GM12878 (cell line): ENCODE measurements at regions not wholly inside any gene's neighbourhood (a gene's known extent, or its start where the extent isn't known, plus 50 kb on each side); places are given as distances from the start of the nearest gene placed in this dataset.

Experiments used
- ATAC-seq: fragments of 200-7000 bp; cut with Tn5 transposase; 3 replicates; pipeline ENCODE4 v1.9.1; 2020; ENCODE audit warnings: mild to moderate bottlenecking, moderate library complexity
- BruUV-seq: library from RNA; stranded (reverse); fragments of 400-500 nt; replicated peaks from 2 replicates; lab custom pipeline; 2021; lab: Mats Ljungman, UMichigan
- CTCF ChIA-PET: fragments of 300-600 bp; sonication (Branson Sonifier 250); formaldehyde crosslinking; extraction: SDS; loops from one replicate; lab custom pipeline; 2021; ENCODE audit warnings: inconsistent platforms; lab: Yijun Ruan, JAX
- POLR2A ChIA-PET: fragments of 350-600 bp; formaldehyde crosslinking; extraction: SDS; loops from one replicate; lab custom pipeline; 2021; ENCODE audit warnings: inconsistent platforms; lab: Charles Lee
- RAD21 ChIA-PET: fragments of 300-600 bp; sonication (Branson Sonifier 250); formaldehyde crosslinking; loops from one replicate; lab custom pipeline; 2023; ENCODE audit warnings: antibody characterized with exemption; ENCODE audit not compliant: unreplicated experiment; lab: Charles Lee
- SMC1A ChIA-PET: fragments of 300-600 bp; sonication (Branson Sonifier 250); formaldehyde crosslinking; loops from one replicate; lab custom pipeline; 2023; ENCODE audit not compliant: unreplicated experiment, uncharacterized antibody; lab: Charles Lee
- DNase-seq: peaks from one replicate; pipeline ENCODE4 v3.0.0-alpha.2; 2011; ENCODE audit warnings: low read depth, low spot score
- FAIRE-seq: peaks from 3 replicates; lab custom pipeline; 2011; peaks lifted over from hg19 to GRCh38; lab: Jason Lieb, UNC
- H2AFZ ChIP-seq: 2 replicates; pipeline ENCODE4 v1.6.0; 2011; ENCODE audit warnings: low read depth, low read length, control low read depth; ENCODE audit not compliant: control insufficient read depth
- H3K27ac ChIP-seq: 2 replicates; pipeline ENCODE4 v1.5.1; 2011; ENCODE audit warnings: control low read depth; ENCODE audit not compliant: control insufficient read depth, insufficient read depth
- H3K27me3 ChIP-seq, 2 experiments: replicated peaks in 1 of 2; 2 replicates each; pipeline versions ENCODE4 v1.6.0 to v1.6.1; 2011; ENCODE audit warnings: low read length in 1 of 2; ENCODE audit not compliant: control insufficient read depth in 2 of 2, insufficient read depth in 2 of 2
- H3K36me3 ChIP-seq, 2 experiments: 2 replicates each; pipeline ENCODE4 v1.5.1; 2011; ENCODE audit warnings: low read length in 1 of 2; ENCODE audit not compliant: control insufficient read depth in 2 of 2, insufficient read depth in 2 of 2
- H3K4me1 ChIP-seq: 2 replicates; pipeline ENCODE4 v1.6.1; 2011; ENCODE audit warnings: mild to moderate bottlenecking, low read length, moderate library complexity, mixed read lengths; ENCODE audit not compliant: control insufficient read depth, insufficient read depth
- H3K4me2 ChIP-seq: 2 replicates; pipeline ENCODE4 v1.6.0; 2011; ENCODE audit warnings: control low read depth; ENCODE audit not compliant: control insufficient read depth, insufficient read depth
- H3K4me3 ChIP-seq: fragments of 200-600 bp; sonication (generic); 2 replicates; pipeline ENCODE4 v1.5.1; 2016
- H3K79me2 ChIP-seq: 2 replicates; pipeline ENCODE4 v1.6.0; 2011; ENCODE audit warnings: low read length; ENCODE audit not compliant: control insufficient read depth, insufficient read depth
- H3K9ac ChIP-seq: 2 replicates; pipeline ENCODE4 v1.8.0; 2011; ENCODE audit warnings: low read length, control low read depth, mixed read lengths; ENCODE audit not compliant: control insufficient read depth, insufficient read depth
- H3K9me3 ChIP-seq: replicated peaks from 3 replicates; pipeline ENCODE4 v1.5.1; 2011; ENCODE audit warnings: mild to moderate bottlenecking, low read length; ENCODE audit not compliant: control insufficient read depth, insufficient read depth
- H4K20me1 ChIP-seq: 2 replicates; pipeline ENCODE4 v1.6.0; 2011; ENCODE audit not compliant: control insufficient read depth, insufficient read depth
- CREB1 ChIP-seq: IDR thresholded peaks from 2 replicates; pipeline ENCODE4 v1.6.1; 2012; ENCODE audit warnings: low read depth, mild to moderate bottlenecking, inconsistent platforms
- IKZF1 ChIP-seq: fragments of 450-650 bp; conservative IDR thresholded peaks from 2 replicates; pipeline ENCODE4 v1.6.1; 2017; ENCODE audit warnings: antibody characterized with exemption, mild to moderate bottlenecking
- MAX ChIP-seq: IDR thresholded peaks from 2 replicates; pipeline ENCODE4 v1.6.1; 2012; ENCODE audit warnings: low read depth, low read length, improper control_type of control experiment
- MEF2B ChIP-seq: fragments of 450-650 bp; IDR thresholded peaks from 2 replicates; pipeline ENCODE4 v1.6.1; 2018; ENCODE audit warnings: mild to moderate bottlenecking, moderate library complexity; ENCODE audit not compliant: partially characterized antibody, poor library complexity, severe bottlenecking
- MYB ChIP-seq: fragments of 150-350 bp; IDR thresholded peaks from 2 replicates; pipeline ENCODE4 v1.6.1; 2014; ENCODE audit warnings: mild to moderate bottlenecking, low read depth, low read length, borderline replicate concordance
- ZNF687 ChIP-seq: fragments of 450-650 bp; IDR thresholded peaks from 2 replicates; pipeline ENCODE4 v1.6.1; 2017; ENCODE audit warnings: mild to moderate bottlenecking, moderate library complexity
- ZSCAN29 ChIP-seq: fragments of 450-650 bp; IDR thresholded peaks from 2 replicates; pipeline ENCODE4 v1.6.1; 2017; ENCODE audit warnings: mild to moderate bottlenecking, moderate library complexity
- ZZZ3 ChIP-seq: IDR thresholded peaks from 2 replicates; pipeline ENCODE4 v1.6.1; 2011; ENCODE audit warnings: low read depth; ENCODE audit not compliant: control insufficient read depth, insufficient read length
- WGBS: methylation state at CpG from one replicate; pipeline ENCODE4 v1.1.6; 2016; ENCODE audit warnings: low lambda C conversion rate; ENCODE audit not compliant: insufficient replicate concordance, insufficient coverage; ENCODE audit errors: missing lambda C conversion rate; 5-methylcytosine and 5-hydroxymethylcytosine counted together
- in situ Hi-C: fragments of 300-500 bp; cut with MboI; formaldehyde crosslinking; loops from 9 replicates; pipeline ENCODE4 v1.14.3; 2018; ENCODE audit warnings: mixed read lengths
- intact Hi-C: fragments of 100-400 bp; cut with micrococcal nuclease; formaldehyde crosslinking; loops from one replicate; pipeline ENCODE4 v1.14.2; 2022; ENCODE audit not compliant: unreplicated experiment
- TF ChIP-seq, protein P1 (sequence below): IDR thresholded peaks from 2 replicates; pipeline ENCODE4 v1.6.1; 2012; ENCODE audit warnings: low read length, inconsistent platforms
- TF ChIP-seq, protein P2 (sequence below): fragments of 450-650 bp; IDR thresholded peaks from 2 replicates; pipeline ENCODE4 v1.6.1; 2018; ENCODE audit warnings: borderline replicate concordance, mild to moderate bottlenecking; ENCODE audit not compliant: partially characterized antibody

GRCh38 chr17:34862384-34862783 is 98.9 kb downstream of the CCT6B start:
- FAIRE-seq = no peak
- H2AFZ ChIP-seq = no peak overlapping the region
- POLR2A ChIA-PET = no interaction called here
- H4K20me1 ChIP-seq = no peaks in the 10 kb centered on the region
- no peak for ATAC-seq
- RAD21 ChIA-PET = no interaction called here
- no peak overlapping the region for H3K4me3 ChIP-seq
- CTCF ChIA-PET = no interaction called here
- intact Hi-C loops (no loop called here), in situ Hi-C loops (no loop called here)
- BruUV-seq = no TSS peak
- H3K9ac ChIP-seq = no peak overlapping the region
- TF ChIP-seq ZSCAN29 (no peak), MEF2B (no peak), ZNF687 (no peak), ZZZ3 (no peak), MAX (no peak), IKZF1 (no peak), MYB (no peak), CREB1 (no peak)
- TF ChIP-seq, protein P1, sequence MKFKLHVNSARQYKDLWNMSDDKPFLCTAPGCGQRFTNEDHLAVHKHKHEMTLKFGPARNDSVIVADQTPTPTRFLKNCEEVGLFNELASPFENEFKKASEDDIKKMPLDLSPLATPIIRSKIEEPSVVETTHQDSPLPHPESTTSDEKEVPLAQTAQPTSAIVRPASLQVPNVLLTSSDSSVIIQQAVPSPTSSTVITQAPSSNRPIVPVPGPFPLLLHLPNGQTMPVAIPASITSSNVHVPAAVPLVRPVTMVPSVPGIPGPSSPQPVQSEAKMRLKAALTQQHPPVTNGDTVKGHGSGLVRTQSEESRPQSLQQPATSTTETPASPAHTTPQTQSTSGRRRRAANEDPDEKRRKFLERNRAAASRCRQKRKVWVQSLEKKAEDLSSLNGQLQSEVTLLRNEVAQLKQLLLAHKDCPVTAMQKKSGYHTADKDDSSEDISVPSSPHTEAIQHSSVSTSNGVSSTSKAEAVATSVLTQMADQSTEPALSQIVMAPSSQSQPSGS = no peak
- TF ChIP-seq, protein P2, sequence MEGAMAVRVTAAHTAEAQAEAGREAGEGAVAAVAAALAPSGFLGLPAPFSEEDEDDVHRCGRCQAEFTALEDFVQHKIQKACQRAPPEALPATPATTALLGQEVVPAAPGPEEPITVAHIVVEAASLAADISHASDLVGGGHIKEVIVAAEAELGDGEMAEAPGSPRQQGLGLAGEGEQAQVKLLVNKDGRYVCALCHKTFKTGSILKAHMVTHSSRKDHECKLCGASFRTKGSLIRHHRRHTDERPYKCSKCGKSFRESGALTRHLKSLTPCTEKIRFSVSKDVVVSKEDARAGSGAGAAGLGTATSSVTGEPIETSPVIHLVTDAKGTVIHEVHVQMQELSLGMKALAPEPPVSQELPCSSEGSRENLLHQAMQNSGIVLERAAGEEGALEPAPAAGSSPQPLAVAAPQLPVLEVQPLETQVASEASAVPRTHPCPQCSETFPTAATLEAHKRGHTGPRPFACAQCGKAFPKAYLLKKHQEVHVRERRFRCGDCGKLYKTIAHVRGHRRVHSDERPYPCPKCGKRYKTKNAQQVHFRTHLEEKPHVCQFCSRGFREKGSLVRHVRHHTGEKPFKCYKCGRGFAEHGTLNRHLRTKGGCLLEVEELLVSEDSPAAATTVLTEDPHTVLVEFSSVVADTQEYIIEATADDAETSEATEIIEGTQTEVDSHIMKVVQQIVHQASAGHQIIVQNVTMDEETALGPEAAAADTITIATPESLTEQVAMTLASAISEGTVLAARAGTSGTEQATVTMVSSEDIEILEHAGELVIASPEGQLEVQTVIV = no peak
- H3K4me1 ChIP-seq = no peaks in the 10 kb centered on the region
- no peaks in the 10 kb centered on the region for H3K9me3 ChIP-seq
- no peak overlapping the region for H3K27ac ChIP-seq
- WGBS = 12% methylated on average over 5 of the region's 5 CpGs
- H3K27me3 ChIP-seq = peaks cover 0 to under 1% of the 10 kb centered on the region in 2 experiments; a peak in 1 of 4 replicates
- H3K79me2 ChIP-seq = no peaks in the 10 kb centered on the region
- no peak for DNase-seq
- no peaks in the 10 kb centered on the region for H3K36me3 ChIP-seq
- H3K4me2 ChIP-seq = no peak overlapping the region
- SMC1A ChIA-PET = no interaction called here
